NCI-H69 (cell line): ENCODE measurements at regions not wholly inside any gene's neighbourhood (a gene's known extent, or its start where the extent isn't known, plus 50 kb on each side); places are given as distances from the start of the nearest gene placed in this dataset.

Experiments
- DNase-seq: peaks from one replicate; lab custom pipeline; 2025; lab: John Stamatoyannopoulos, UW

GRCh38 chr16:9251026-9251425 is 159.6 kb downstream of the HAPSTR1 start:
- DNase-seq: no peak

- DNase-seq: no peak
These were observed 163.4 kb downstream of the HAPSTR1 start for GRCh38 chr16:9254863-9255262.

- DNase-seq: peak; percentile 51
These were observed 164.8 kb downstream of the HAPSTR1 start for GRCh38 chr16:9256196-9256595.

GRCh38 chr16:9257843-9258242 is 166.4 kb downstream of the HAPSTR1 start:
- no peak for DNase-seq

GRCh38 chr16:9258423-9259051 is 167.1 kb downstream of the HAPSTR1 start:
- peak; percentile 34 for DNase-seq

- no peak for DNase-seq
These were observed 168.6 kb downstream of the HAPSTR1 start for GRCh38 chr16:9259914-9260608.

- DNase-seq: peak; percentile 72
These were observed 169.2 kb downstream of the HAPSTR1 start for GRCh38 chr16:9260666-9261065.

GRCh38 chr16:9261376-9261775 is 169.9 kb downstream of the HAPSTR1 start:
- DNase-seq: no peak

GRCh38 chr16:9262941-9263715 is 171.7 kb downstream of the HAPSTR1 start:
- no peak for DNase-seq

- no peak for DNase-seq
These were observed 172.6 kb downstream of the HAPSTR1 start for GRCh38 chr16:9264067-9264466.

GRCh38 chr16:9268446-9268845 is 177.0 kb downstream of the HAPSTR1 start:
- DNase-seq: no peak

- no peak for DNase-seq
These were observed 179.0 kb downstream of the HAPSTR1 start for GRCh38 chr16:9270424-9270823.

- DNase-seq: no peak
These were observed 179.5 kb downstream of the HAPSTR1 start for GRCh38 chr16:9270941-9271340.

- DNase-seq: no peak
These were observed 180.4 kb downstream of the HAPSTR1 start for GRCh38 chr16:9271841-9272240.

- DNase-seq: no peak
These were observed 183.9 kb downstream of the HAPSTR1 start for GRCh38 chr16:9275377-9275776.

- DNase-seq: no peak
These were observed 184.4 kb downstream of the HAPSTR1 start for GRCh38 chr16:9275816-9276354.

- peak; percentile 26 for DNase-seq
These were observed 188.0 kb downstream of the HAPSTR1 start for GRCh38 chr16:9279291-9280068.

- DNase-seq: no peak
These were observed 188.6 kb downstream of the HAPSTR1 start for GRCh38 chr16:9280069-9280466.

GRCh38 chr16:9286930-9287329 is 195.5 kb downstream of the HAPSTR1 start:
- DNase-seq: no peak

- DNase-seq: no peak
These were observed 204.8 kb downstream of the HAPSTR1 start for GRCh38 chr16:9296271-9296590.

GRCh38 chr16:9297437-9298113 is 206.1 kb downstream of the HAPSTR1 start:
- DNase-seq: peak; percentile 73

GRCh38 chr16:9300252-9300651 is 208.8 kb downstream of the HAPSTR1 start:
- no peak for DNase-seq
